GM11168 (cell line): ENCODE measurements at regions not wholly inside any gene's neighbourhood (a gene's known extent, or its start where the extent isn't known, plus 50 kb on each side); places are given as distances from the start of the nearest gene placed in this dataset.
"Not testable (repeated sequence)": the region's sequence is repeated elsewhere in the genome, so short reads cannot be mapped to it uniquely, and the experiment has no call there.

Source experiments
- in situ Hi-C: fragments of 300-500 bp; cut with MboI; formaldehyde crosslinking; loops from one replicate; pipeline ENCODE4 v1.12.0; 2022; ENCODE audit warnings: low sequenced_read_pairs; ENCODE audit not compliant: unreplicated experiment

- in situ Hi-C loops: loop anchor here (25.0 kb wide), 1 partner anchor 243 kb away; no protein-coding TSS in a partner anchor
These were observed 156.4 kb downstream of the OR2B2 start for GRCh38 chr6:27755768-27756167.

GRCh38 chr6:27754408-27754782 is 157.8 kb downstream of the OR2B2 start:
- in situ Hi-C loops: loop anchor here (25.0 kb wide), 1 partner anchor 242 kb away; no protein-coding TSS in a partner anchor

- in situ Hi-C loops: loop anchor here (25.0 kb wide), 1 partner anchor 242 kb away; no protein-coding TSS in a partner anchor
These were observed 158.4 kb downstream of the OR2B2 start for GRCh38 chr6:27753668-27754407.

- in situ Hi-C loops: loop anchor here (25.0 kb wide), 1 partner anchor 240 kb away; no protein-coding TSS in a partner anchor
These were observed 159.9 kb downstream of the OR2B2 start for GRCh38 chr6:27752038-27752885.

GRCh38 chr6:27748661-27749060 is 163.5 kb downstream of the OR2B2 start:
- in situ Hi-C loops: no loop called here

GRCh38 chr6:27747637-27748036 is 164.6 kb downstream of the OR2B2 start:
- in situ Hi-C loops: no loop called here

GRCh38 chr6:27746860-27747259 is 165.3 kb downstream of the OR2B2 start:
- in situ Hi-C loops: not testable (repeated sequence)

- in situ Hi-C loops: no loop called here
These were observed 168.4 kb downstream of the OR2B2 start for GRCh38 chr6:27743787-27744186.

GRCh38 chr6:27742833-27743573 is 169.2 kb downstream of the OR2B2 start:
- in situ Hi-C loops: no loop called here

- in situ Hi-C loops: not testable (repeated sequence)
These were observed 172.3 kb downstream of the OR2B2 start for GRCh38 chr6:27739902-27740301.

GRCh38 chr6:27736686-27737085 is 175.5 kb downstream of the OR2B2 start:
- in situ Hi-C loops: no loop called here

GRCh38 chr6:27728442-27728841 is 183.8 kb downstream of the OR2B2 start:
- in situ Hi-C loops: no loop called here

GRCh38 chr6:27726619-27727023 is 185.6 kb downstream of the OR2B2 start:
- in situ Hi-C loops: no loop called here

GRCh38 chr6:27720607-27721580 is 191.3 kb downstream of the OR2B2 start:
- in situ Hi-C loops: no loop called here

GRCh38 chr6:27719039-27719438 is 193.2 kb downstream of the OR2B2 start:
- in situ Hi-C loops: not testable (repeated sequence)

GRCh38 chr6:27706431-27706830 is 205.8 kb downstream of the OR2B2 start:
- in situ Hi-C loops: no loop called here

GRCh38 chr6:27700337-27700736 is 211.9 kb downstream of the OR2B2 start:
- in situ Hi-C loops: no loop called here

GRCh38 chr6:27694547-27694874 is 217.7 kb downstream of the OR2B2 start:
- in situ Hi-C loops: no loop called here

- in situ Hi-C loops: no loop called here
These were observed 218.2 kb downstream of the OR2B2 start for GRCh38 chr6:27693766-27694546.
